Loucy (cell line): ENCODE measurements at regions not wholly inside any gene's neighbourhood (a gene's known extent, or its start where the extent isn't known, plus 50 kb on each side); places are given as distances from the start of the nearest gene placed in this dataset.

Experiments
- H2AFZ ChIP-seq: fragments of 200-600 bp; sonication (generic); 2 replicates; pipeline ENCODE4 v1.6.0; 2016; ENCODE audit warnings: antibody characterized with exemption, mild to moderate bottlenecking, low read length, moderate library complexity
- H3F3A ChIP-seq: fragments of 200-600 bp; 2 replicates; pipeline ENCODE4 v1.6.0; 2016; ENCODE audit warnings: antibody characterized with exemption, low read depth, mild to moderate bottlenecking
- H3K27me3 ChIP-seq: fragments of 200-600 bp; sonication (generic); 2 replicates; pipeline ENCODE4 v1.6.1; 2014; ENCODE audit warnings: low read length, mild to moderate bottlenecking; ENCODE audit not compliant: insufficient read depth, poor library complexity, severe bottlenecking
- H3K36me3 ChIP-seq: fragments of 200-600 bp; sonication (generic); 2 replicates; pipeline ENCODE4 v1.6.1; 2016; ENCODE audit warnings: low read length; ENCODE audit not compliant: insufficient read depth
- H3K4me1 ChIP-seq: fragments of 200-600 bp; sonication (generic); 2 replicates; pipeline ENCODE4 v1.5.1; 2014; ENCODE audit warnings: low read length, mild to moderate bottlenecking; ENCODE audit not compliant: insufficient read depth, poor library complexity, severe bottlenecking
- H3K4me2 ChIP-seq: fragments of 200-600 bp; sonication (generic); 2 replicates; pipeline ENCODE4 v1.6.0; 2014; ENCODE audit warnings: antibody characterized with exemption, low read length, low read depth, mild to moderate bottlenecking; ENCODE audit not compliant: poor library complexity, severe bottlenecking
- H3K4me3 ChIP-seq: fragments of 200-600 bp; sonication (generic); 2 replicates; pipeline ENCODE4 v1.5.1; 2014; ENCODE audit warnings: low read length, mild to moderate bottlenecking, mixed read lengths; ENCODE audit not compliant: poor library complexity, severe bottlenecking
- H3K79me2 ChIP-seq: fragments of 200-600 bp; sonication (generic); 2 replicates; pipeline ENCODE4 v1.6.1; 2014; ENCODE audit warnings: low read length; ENCODE audit not compliant: insufficient read depth
- H3K9ac ChIP-seq: fragments of 200-600 bp; sonication (generic); 2 replicates; pipeline ENCODE4 v1.6.0; 2014; ENCODE audit warnings: mild to moderate bottlenecking, low read depth, low read length, moderate library complexity; ENCODE audit not compliant: poor library complexity, severe bottlenecking
- H3K9me2 ChIP-seq: fragments of 200-600 bp; sonication (generic); replicated peaks from 2 replicates; pipeline ENCODE4 v1.6.1; 2016; ENCODE audit warnings: low read depth, low read length, mixed read lengths
- H3K9me3 ChIP-seq: fragments of 200-600 bp; sonication (generic); 2 replicates; pipeline ENCODE4 v1.6.1; 2014; ENCODE audit warnings: mild to moderate bottlenecking, antibody characterized with exemption, low read length, low read depth; ENCODE audit not compliant: insufficient read depth
- H4K20me1 ChIP-seq: fragments of 200-600 bp; sonication (generic); 2 replicates; pipeline ENCODE4 v1.6.0; 2014; ENCODE audit warnings: antibody characterized with exemption, low read length, mild to moderate bottlenecking; ENCODE audit not compliant: insufficient read depth, poor library complexity, severe bottlenecking
- EZH2phosphoT487 ChIP-seq: fragments of 200-600 bp; IDR thresholded peaks from 2 replicates; pipeline ENCODE4 v1.6.1; 2018; ENCODE audit warnings: antibody characterized with exemption, mild to moderate bottlenecking, moderate library complexity, borderline replicate concordance
- TF ChIP-seq, protein P1 (sequence below): fragments of 200-600 bp; sonication (generic); conservative IDR thresholded peaks from 2 replicates; pipeline ENCODE4 v1.5.1; 2014; ENCODE audit warnings: mild to moderate bottlenecking, antibody characterized with exemption, low read length

DNA sequence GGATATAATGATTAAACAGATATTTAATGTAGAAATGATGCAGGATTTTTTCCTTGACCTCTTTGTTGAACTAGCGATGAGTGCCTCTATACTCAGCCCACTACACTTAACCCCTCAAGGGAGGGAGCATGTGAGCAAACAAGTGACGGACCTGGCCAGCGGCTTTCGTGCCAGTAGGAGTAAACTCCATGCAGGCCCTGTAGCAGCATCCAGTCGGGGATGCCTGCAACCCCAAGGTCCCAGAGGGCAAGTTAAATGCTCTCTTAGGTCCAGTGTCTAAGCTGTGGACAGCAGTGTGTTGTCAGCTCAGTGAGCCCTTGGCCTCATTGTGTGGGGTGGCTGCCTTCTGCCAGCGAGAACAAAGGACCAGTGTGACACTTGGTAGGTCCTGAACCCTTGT is 708.7 kb downstream of the TECRL start:
- no peak for TF ChIP-seq EZH2phosphoT487
- TF ChIP-seq, protein P1, sequence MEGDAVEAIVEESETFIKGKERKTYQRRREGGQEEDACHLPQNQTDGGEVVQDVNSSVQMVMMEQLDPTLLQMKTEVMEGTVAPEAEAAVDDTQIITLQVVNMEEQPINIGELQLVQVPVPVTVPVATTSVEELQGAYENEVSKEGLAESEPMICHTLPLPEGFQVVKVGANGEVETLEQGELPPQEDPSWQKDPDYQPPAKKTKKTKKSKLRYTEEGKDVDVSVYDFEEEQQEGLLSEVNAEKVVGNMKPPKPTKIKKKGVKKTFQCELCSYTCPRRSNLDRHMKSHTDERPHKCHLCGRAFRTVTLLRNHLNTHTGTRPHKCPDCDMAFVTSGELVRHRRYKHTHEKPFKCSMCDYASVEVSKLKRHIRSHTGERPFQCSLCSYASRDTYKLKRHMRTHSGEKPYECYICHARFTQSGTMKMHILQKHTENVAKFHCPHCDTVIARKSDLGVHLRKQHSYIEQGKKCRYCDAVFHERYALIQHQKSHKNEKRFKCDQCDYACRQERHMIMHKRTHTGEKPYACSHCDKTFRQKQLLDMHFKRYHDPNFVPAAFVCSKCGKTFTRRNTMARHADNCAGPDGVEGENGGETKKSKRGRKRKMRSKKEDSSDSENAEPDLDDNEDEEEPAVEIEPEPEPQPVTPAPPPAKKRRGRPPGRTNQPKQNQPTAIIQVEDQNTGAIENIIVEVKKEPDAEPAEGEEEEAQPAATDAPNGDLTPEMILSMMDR = no peak

DNA sequence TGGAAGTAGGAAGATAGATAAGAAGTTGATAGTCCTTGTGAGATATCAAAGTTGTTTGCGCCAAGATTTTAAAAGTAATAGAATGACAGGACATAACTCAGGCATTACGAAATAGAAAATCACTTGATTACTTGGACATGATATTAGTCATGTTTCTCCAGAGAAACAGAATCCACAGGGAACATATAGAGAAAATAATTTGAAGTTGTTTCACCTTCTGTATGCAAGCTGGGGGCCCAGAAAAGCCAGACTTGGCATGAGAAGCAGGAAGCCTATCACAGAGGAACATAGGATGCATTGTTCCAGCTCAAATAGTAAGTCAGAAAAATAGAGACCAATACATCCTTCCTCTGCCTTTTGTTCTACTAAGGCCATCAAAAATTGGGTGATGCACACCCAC is 715.9 kb downstream of the TECRL start:
- no peak overlapping the region for H3K9ac ChIP-seq
- H3K36me3 ChIP-seq = no peaks in the 10 kb centered on the region
- H3F3A ChIP-seq = no peaks in the 10 kb centered on the region
- H3K9me2 ChIP-seq = no peaks in the 10 kb centered on the region
- H3K9me3 ChIP-seq = no peaks in the 10 kb centered on the region; the same call in 1 of the 2 replicates
- H3K4me1 ChIP-seq = no peaks in the 10 kb centered on the region
- H3K4me2 ChIP-seq = no peak overlapping the region
- H3K79me2 ChIP-seq = no peaks in the 10 kb centered on the region
- H3K27me3 ChIP-seq = no peaks in the 10 kb centered on the region
- H2AFZ ChIP-seq = no peak overlapping the region
- TF ChIP-seq EZH2phosphoT487 = no peak
- TF ChIP-seq, protein P1 = no peak
- H3K4me3 ChIP-seq = no peak overlapping the region
- H4K20me1 ChIP-seq = no peaks in the 10 kb centered on the region

More for the DNA sequence above, 708.7 kb downstream of the TECRL start:
- H3K4me3 ChIP-seq = no peak overlapping the region
- H3K9me2 ChIP-seq = no peaks in the 10 kb centered on the region
- H3K79me2 ChIP-seq = no peaks in the 10 kb centered on the region
- no peaks in the 10 kb centered on the region for H3K36me3 ChIP-seq
- H4K20me1 ChIP-seq = no peaks in the 10 kb centered on the region
- no peak overlapping the region for H2AFZ ChIP-seq
- H3K9ac ChIP-seq = no peak overlapping the region
- no peaks in the 10 kb centered on the region for H3K4me1 ChIP-seq
- no peaks in the 10 kb centered on the region for H3K9me3 ChIP-seq
- H3K27me3 ChIP-seq = no peaks in the 10 kb centered on the region
- H3K4me2 ChIP-seq = no peak overlapping the region
- no peaks in the 10 kb centered on the region for H3F3A ChIP-seq

DNA sequence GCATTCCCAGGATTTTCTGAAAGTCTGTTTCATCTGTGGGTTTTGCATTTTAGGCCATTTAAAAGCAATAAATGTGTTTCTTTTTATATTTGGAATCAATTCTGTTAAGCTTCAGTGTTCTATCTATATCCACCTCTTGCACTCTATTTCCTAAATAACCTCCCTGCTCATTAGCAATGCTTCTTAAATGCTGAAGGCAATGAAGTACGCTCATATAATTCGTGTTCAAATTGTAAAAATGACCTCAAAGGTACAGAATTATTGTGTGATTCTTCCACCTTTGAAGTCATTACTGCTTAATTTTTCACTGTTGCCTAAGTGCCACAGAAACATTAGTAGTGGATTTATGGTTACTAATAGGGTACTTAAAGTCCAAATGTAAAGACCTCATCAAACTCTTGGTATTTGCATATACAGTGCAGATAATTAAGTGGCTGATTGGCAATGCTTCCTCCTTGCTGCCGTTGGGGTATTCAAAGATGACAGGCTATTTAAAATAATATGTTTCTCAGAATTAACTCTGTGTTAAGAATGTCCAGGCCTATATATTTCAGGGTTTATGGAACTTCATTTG is 730.8 kb downstream of the TECRL start:
- Histone ChIP-seq H3K36me3 (no peaks in the 10 kb centered on the region), H3K9me3 (no peaks in the 10 kb centered on the region), H3K4me3 (no peak overlapping the region), H3K79me2 (no peaks in the 10 kb centered on the region), H3F3A (no peaks in the 10 kb centered on the region), H3K4me1 (no peaks in the 10 kb centered on the region), H2AFZ (no peak overlapping the region), H4K20me1 (no peaks in the 10 kb centered on the region), H3K27me3 (no peaks in the 10 kb centered on the region), H3K9ac (no peak overlapping the region), H3K4me2 (no peak overlapping the region), H3K9me2 (no peaks in the 10 kb centered on the region)
- TF ChIP-seq EZH2phosphoT487 = no peak
- TF ChIP-seq, protein P1 = no peak
